ENCODE measurements at regions not wholly inside any gene's neighbourhood (a gene's known extent, or its start where the extent isn't known, plus 50 kb on each side); places are given as distances from the start of the nearest gene placed in this dataset.

DNA sequence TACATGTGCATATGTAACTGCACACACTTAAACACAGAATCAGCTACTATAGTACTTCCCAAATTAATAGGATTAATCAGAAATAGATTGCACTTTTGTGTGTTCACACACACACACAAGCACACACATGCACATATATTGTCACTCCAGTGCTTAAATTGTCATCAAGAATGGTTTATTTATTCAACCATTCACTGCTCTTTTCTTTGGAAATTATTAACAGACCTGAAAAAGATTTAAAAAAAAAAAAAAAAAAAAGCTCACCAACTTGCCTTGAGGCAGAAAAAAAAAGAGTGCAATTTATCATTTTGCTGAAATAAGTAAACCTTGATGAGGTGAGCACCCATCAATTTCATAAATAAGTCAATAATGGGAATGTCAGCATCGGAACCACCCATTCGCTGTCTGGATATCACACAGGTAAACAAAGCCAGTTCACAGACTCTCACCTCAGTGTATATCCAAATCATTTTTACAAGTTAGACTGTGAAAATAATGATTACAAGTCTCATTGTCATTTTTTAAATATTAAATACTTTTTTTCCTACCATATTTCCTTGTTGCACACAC lies 562.8 kb downstream of the BNC2 start:
- TF ChIP-seq POLR2A (IDR thresholded peaks at IDR 0.05) (no peak), EP300 (IDR thresholded peaks at IDR 0.05) (no peak)

All from tibial nerve (tissue), 3 donors.